Naive B cell (primary cell): ENCODE measurements at regions not wholly inside any gene's neighbourhood (a gene's known extent, or its start where the extent isn't known, plus 50 kb on each side); places are given as distances from the start of the nearest gene placed in this dataset.
"Not testable (repeated sequence)": the region's sequence is repeated elsewhere in the genome, so short reads cannot be mapped to it uniquely, and the experiment has no call there.

ENCODE experiments used
- ATAC-seq, 2 donors: fragments of 150-1000 bp; cut with Tn5 transposase; 2 replicates each; pipeline ENCODE4 v1.10.0; 2021; ENCODE audit warnings: low read depth in 2 of 2, mild to moderate bottlenecking in 2 of 2, moderate library complexity in 2 of 2
- DNase-seq: peaks from one replicate; pipeline ENCODE4 v3.0.0; 2022
- H3K27ac Mint-ChIP-seq, 6 donors: one replicate each; pipeline ENCODE4 v1.8.0; 2020 to 2022; ENCODE audit warnings: mild to moderate bottlenecking in 6 of 6, mixed read lengths in 6 of 6, moderate library complexity in 5 of 6, inconsistent platforms in 2 of 6
- H3K27me3 Mint-ChIP-seq, 3 donors: one replicate each; pipeline ENCODE4 v1.8.0; 2021 to 2022; ENCODE audit warnings: mixed read lengths in 3 of 3, mild to moderate bottlenecking in 1 of 3
- H3K36me3 Mint-ChIP-seq, 2 donors: one replicate each; pipeline ENCODE4 v1.8.0; 2020 to 2022; ENCODE audit warnings: mixed read lengths in 2 of 2, inconsistent platforms in 1 of 2, mild to moderate bottlenecking in 1 of 2
- H3K4me1 Mint-ChIP-seq, 3 donors: one replicate each; pipeline ENCODE4 v1.8.0; 2020 to 2022; ENCODE audit warnings: mixed read lengths in 3 of 3, inconsistent platforms in 1 of 3, mild to moderate bottlenecking in 1 of 3, moderate library complexity in 1 of 3
- H3K4me3 Mint-ChIP-seq, 8 donors: one replicate each; pipeline ENCODE4 v1.8.0; 2020 to 2022; ENCODE audit warnings: mild to moderate bottlenecking in 8 of 8, mixed read lengths in 8 of 8, moderate library complexity in 8 of 8, inconsistent platforms in 2 of 8
- H3K9me3 Mint-ChIP-seq, 7 donors: one replicate each; pipeline ENCODE4 v1.8.0; 2020 to 2022; ENCODE audit warnings: mixed read lengths in 7 of 7, mild to moderate bottlenecking in 5 of 7, inconsistent platforms in 2 of 7, moderate library complexity in 1 of 7

DNA sequence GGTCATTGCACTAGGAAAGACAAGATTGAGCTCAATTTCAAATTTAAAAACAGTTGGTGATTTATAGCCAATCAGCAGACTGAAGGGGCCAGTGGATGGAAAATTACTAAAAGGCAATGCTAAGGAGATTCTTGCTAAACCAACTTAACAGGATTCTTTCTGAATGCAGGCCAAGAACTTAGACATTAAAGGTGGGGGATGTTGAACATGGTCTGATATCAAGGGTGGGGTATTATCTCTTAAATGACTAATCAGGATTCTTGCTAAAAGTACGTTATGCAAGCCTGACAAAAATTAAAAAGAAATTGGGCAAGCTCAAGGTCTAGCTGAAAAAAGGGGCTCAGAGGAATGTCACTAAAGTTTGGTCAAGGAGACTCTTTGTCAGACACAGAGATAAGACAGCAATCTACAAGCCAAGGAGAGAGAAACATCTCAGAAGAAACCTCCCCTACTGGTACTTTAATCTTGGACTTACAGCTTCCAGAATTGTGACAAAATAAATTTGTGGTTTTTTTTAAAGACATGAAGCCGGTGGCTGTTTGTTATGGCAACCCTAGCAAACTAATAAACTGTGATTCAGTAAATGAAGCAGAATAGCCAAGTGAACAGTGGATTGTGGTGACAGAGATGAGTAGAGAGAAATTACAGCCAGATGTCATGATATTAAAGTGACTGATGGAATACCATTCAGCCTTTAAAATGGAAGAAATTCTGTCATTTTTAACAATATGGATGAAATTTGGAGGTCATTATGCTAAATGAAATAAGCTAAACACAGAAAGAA lies 120.3 kb upstream of the KLHL4 start:
- H3K36me3 Mint-ChIP-seq = no peaks in the 10 kb centered on the region
- H3K9me3 Mint-ChIP-seq = peaks cover 2 to 16% (median 8%) of the 10 kb centered on the region in 7 donors
- no peak overlapping the region for H3K27ac Mint-ChIP-seq
- DNase-seq = no peak
- H3K27me3 Mint-ChIP-seq = no peaks in the 10 kb centered on the region
- ATAC-seq = no peak
- H3K4me1 Mint-ChIP-seq = no peaks in the 10 kb centered on the region
- H3K4me3 Mint-ChIP-seq = no peak overlapping the region

GRCh38 chrX:87402256-87402655 lies 115.3 kb upstream of the KLHL4 start:
- H3K4me1 Mint-ChIP-seq = no peaks in the 10 kb centered on the region
- H3K36me3 Mint-ChIP-seq = no peaks in the 10 kb centered on the region
- no peak for ATAC-seq
- H3K4me3 Mint-ChIP-seq = no peak overlapping the region
- no peaks in the 10 kb centered on the region for H3K27me3 Mint-ChIP-seq
- peaks cover 6 to 16% (median 9%) of the 10 kb centered on the region in 7 donors for H3K9me3 Mint-ChIP-seq
- no peak overlapping the region for H3K27ac Mint-ChIP-seq
- no peak for DNase-seq

DNA sequence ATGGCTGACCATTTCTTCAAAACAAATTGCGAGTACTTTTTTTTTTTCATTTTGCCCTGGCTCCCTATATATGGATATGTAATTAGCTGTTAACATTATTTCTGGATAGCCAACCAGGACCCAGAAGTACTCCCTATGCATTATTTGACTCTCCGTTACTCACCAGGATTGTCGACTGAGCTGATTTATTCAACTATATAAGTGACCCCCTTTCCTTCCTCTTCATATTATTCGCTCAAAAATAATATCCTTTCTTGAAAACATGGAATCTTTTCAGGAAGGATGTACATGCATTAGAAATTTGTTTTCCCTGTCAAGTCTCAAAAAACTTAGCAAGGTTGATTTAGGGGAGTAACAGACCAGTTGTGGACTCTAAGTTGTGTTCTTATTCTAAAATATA lies 114.1 kb upstream of the KLHL4 start:
- DNase-seq (no peak), ATAC-seq (no peak)
- no peaks in the 10 kb centered on the region for H3K27me3 Mint-ChIP-seq
- peaks cover 6 to 16% (median 9%) of the 10 kb centered on the region in 7 donors for H3K9me3 Mint-ChIP-seq
- H3K36me3 Mint-ChIP-seq = no peaks in the 10 kb centered on the region
- H3K4me1 Mint-ChIP-seq = no peaks in the 10 kb centered on the region
- H3K4me3 Mint-ChIP-seq = no peak overlapping the region
- no peak overlapping the region for H3K27ac Mint-ChIP-seq

DNA sequence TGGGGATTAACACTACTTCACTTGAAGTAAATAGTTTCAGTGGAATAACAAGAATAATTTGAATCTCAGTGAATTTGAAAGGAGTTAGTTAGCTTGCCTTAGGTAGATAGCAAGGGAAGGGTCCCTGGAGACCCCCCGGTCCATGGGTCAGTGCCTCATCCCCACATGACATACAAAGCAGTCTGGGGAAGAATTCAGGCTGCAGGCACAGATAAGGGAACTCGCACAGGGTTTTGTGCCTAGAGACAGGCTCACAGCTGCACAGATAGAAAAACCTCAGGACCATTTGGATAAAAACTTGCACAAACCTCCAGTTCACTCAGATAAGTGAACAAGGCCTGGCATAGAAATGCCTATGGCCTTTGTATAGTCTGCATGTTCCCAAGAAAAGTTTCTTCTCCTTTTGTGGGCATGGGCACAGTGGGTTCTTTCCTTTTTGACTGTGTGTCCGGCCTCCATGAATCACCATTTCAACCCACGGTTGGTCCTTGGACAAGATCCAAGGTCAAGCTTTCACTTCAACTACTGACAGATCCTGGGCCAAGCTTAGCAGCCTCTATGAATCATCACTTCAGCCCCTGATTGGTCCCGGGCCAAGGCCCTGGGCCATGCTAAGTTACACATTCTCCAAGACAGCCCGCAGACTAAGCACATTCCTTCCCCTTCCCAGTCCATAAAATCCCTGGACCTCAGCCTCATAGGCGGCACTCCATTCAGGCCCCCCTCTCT lies 108.3 kb upstream of the KLHL4 start:
- DNase-seq = no peak
- Mint-ChIP-seq H3K27me3 (no peaks in the 10 kb centered on the region), H3K9me3 (peaks cover 4 to 13% (median 8%) of the 10 kb centered on the region in 7 donors), H3K27ac (no peak overlapping the region), H3K36me3 (no peaks in the 10 kb centered on the region), H3K4me1 (no peaks in the 10 kb centered on the region), H3K4me3 (no peak overlapping the region)
- no peak for ATAC-seq

DNA sequence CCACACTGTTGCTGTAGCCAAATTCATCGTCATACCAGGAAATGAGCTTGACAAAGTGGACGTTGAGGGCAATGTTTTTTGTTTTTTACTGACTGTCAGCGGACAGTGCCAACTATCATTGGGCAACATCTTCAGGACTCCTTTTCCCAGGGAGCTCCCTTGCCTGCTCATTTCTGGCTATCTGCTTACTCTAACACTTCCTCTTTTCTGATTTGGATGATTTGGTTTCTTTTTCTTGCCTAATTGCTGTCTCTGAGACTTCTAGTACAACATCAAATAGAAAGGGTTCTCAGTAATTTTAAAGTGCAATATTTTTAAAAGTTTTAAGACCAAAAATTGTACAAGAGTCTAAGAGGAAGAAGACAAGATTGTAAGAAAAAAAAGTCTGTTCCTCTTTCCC lies 92.0 kb upstream of the KLHL4 start:
- H3K4me1 Mint-ChIP-seq = no peaks in the 10 kb centered on the region
- H3K4me3 Mint-ChIP-seq = no peak overlapping the region
- no peaks in the 10 kb centered on the region for H3K36me3 Mint-ChIP-seq
- DNase-seq (no peak), ATAC-seq (no peak)
- H3K9me3 Mint-ChIP-seq = peaks cover 0 to 10% (median 0%) of the 10 kb centered on the region in 7 donors
- no peaks in the 10 kb centered on the region for H3K27me3 Mint-ChIP-seq
- no peak overlapping the region for H3K27ac Mint-ChIP-seq

GRCh38 chrX:87434618-87435017 lies 83.0 kb upstream of the KLHL4 start:
- no peaks in the 10 kb centered on the region for H3K27me3 Mint-ChIP-seq
- ATAC-seq (no peak), DNase-seq (no peak)
- no peak overlapping the region for H3K27ac Mint-ChIP-seq
- H3K4me3 Mint-ChIP-seq = no peak overlapping the region
- H3K36me3 Mint-ChIP-seq = no peaks in the 10 kb centered on the region
- H3K9me3 Mint-ChIP-seq = peaks cover 0 to 9% (median 2%) of the 10 kb centered on the region in 7 donors
- H3K4me1 Mint-ChIP-seq = no peaks in the 10 kb centered on the region

- H3K4me1 Mint-ChIP-seq, DNase-seq, ATAC-seq, H3K9me3 Mint-ChIP-seq, H3K27ac Mint-ChIP-seq, H3K4me3 Mint-ChIP-seq, H3K27me3 Mint-ChIP-seq, H3K36me3 Mint-ChIP-seq: not testable (repeated sequence)
Measured at GRCh38 chrX:87448613-87449012, 69.0 kb upstream of the KLHL4 start.

- not testable (repeated sequence) for ATAC-seq, DNase-seq, H3K4me3 Mint-ChIP-seq, H3K36me3 Mint-ChIP-seq, H3K27ac Mint-ChIP-seq, H3K27me3 Mint-ChIP-seq, H3K4me1 Mint-ChIP-seq
- peaks cover 6 to 17% (median 8%) of the 10 kb centered on the region in 7 donors for H3K9me3 Mint-ChIP-seq
Measured at GRCh38 chrX:87465757-87466156, 51.8 kb upstream of the KLHL4 start.
